DND-41 (cell line): ENCODE measurements at regions not wholly inside any gene's neighbourhood (a gene's known extent, or its start where the extent isn't known, plus 50 kb on each side); places are given as distances from the start of the nearest gene placed in this dataset.

ENCODE experiments used
- CTCF ChIP-seq: IDR thresholded peaks from 2 replicates; pipeline ENCODE4 v1.5.1; 2012; ENCODE audit warnings: borderline replicate concordance, low read length, moderate library complexity, mild to moderate bottlenecking; ENCODE audit not compliant: poor library complexity, severe bottlenecking; ENCODE audit errors: extremely low read depth
- EZH2 ChIP-seq: IDR thresholded peaks from 3 replicates; pipeline ENCODE4 v1.6.1; 2012; ENCODE audit warnings: borderline replicate concordance, low read depth, mild to moderate bottlenecking, moderate library complexity, low read length, inconsistent platforms; ENCODE audit not compliant: severe bottlenecking

GRCh38 chr1:103190766-103191165 is 82.4 kb upstream of the COL11A1 start:
- TF ChIP-seq CTCF (no peak), EZH2 (no peak)
